ENCODE measurements at regions not wholly inside any gene's neighbourhood (a gene's known extent, or its start where the extent isn't known, plus 50 kb on each side); places are given as distances from the start of the nearest gene placed in this dataset.

DNA sequence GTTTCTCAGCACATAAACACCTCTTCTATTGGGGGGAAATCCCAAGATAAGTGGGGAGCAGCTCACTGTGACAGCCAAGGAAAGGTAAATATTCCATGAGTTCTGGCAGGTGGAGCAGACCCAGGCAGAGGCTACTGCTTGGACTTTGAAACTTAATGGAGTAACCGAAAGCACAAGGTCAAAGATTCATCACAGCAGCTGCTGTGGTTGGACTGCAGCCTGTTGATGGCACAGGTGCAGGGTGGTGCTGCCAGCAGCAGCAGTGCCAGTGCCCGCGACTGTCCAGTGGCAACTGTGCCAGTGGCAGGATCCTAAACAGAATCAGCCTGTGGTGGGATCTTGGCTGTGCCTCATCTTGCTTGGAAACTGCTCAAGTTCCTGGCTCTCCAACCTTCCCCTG is 81.4 kb upstream of the ARID2 start:
- WGBS, 2 experiments (ENCODE audit: insufficient coverage in 2 of 2): 81 to 82% methylated on average over 3 of the region's 3 CpGs
- Histone ChIP-seq H3K36me3 (ENCODE audit: control insufficient read depth, insufficient read depth, low read length) (no peaks in the 10 kb centered on the region), H3K9me3 (ENCODE audit: control insufficient read depth, low read length) (no peaks in the 10 kb centered on the region), H3K27ac (ENCODE audit: low read depth, low read length, severe bottlenecking) (no peak overlapping the region), H3K4me1 (ENCODE audit: control insufficient read depth, insufficient read depth, low read length, poor library complexity, severe bottlenecking) (no peaks in the 10 kb centered on the region), H3K4me3 (ENCODE audit: extremely low read depth, insufficient read depth, low read length, poor library complexity, severe bottlenecking) (no peak overlapping the region)

DNA sequence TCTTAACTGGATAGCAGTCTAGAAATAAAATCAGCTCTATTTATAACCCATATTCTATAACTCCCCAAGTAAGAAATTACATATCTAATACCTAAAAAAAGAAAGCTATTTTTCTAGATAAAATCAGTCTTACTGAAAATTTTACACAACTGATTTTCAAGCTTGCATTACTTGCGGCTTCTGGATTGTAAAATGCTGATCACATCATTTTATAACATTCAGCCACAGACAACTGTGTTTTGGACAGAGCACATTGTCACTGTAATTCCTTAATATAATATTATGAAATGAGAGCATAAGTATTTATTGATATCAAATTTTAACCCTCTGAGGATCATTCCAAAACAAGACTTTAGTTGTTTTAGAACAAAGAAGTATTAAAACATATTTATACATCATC is 78.5 kb upstream of the ARID2 start:
- no CpG with 5 or more reads among the region's 1 CpG for WGBS, 2 experiments (ENCODE audit: insufficient coverage in 2 of 2)
- H3K27ac ChIP-seq (ENCODE audit: low read depth, low read length, severe bottlenecking): no peak overlapping the region
- no peaks in the 10 kb centered on the region for H3K36me3 ChIP-seq (ENCODE audit: control insufficient read depth, insufficient read depth, low read length)
- no peak overlapping the region for H3K4me3 ChIP-seq (ENCODE audit: extremely low read depth, insufficient read depth, low read length, poor library complexity, severe bottlenecking)
- H3K9me3 ChIP-seq (ENCODE audit: control insufficient read depth, low read length): no peaks in the 10 kb centered on the region
- H3K4me1 ChIP-seq (ENCODE audit: control insufficient read depth, insufficient read depth, low read length, poor library complexity, severe bottlenecking): no peaks in the 10 kb centered on the region

DNA sequence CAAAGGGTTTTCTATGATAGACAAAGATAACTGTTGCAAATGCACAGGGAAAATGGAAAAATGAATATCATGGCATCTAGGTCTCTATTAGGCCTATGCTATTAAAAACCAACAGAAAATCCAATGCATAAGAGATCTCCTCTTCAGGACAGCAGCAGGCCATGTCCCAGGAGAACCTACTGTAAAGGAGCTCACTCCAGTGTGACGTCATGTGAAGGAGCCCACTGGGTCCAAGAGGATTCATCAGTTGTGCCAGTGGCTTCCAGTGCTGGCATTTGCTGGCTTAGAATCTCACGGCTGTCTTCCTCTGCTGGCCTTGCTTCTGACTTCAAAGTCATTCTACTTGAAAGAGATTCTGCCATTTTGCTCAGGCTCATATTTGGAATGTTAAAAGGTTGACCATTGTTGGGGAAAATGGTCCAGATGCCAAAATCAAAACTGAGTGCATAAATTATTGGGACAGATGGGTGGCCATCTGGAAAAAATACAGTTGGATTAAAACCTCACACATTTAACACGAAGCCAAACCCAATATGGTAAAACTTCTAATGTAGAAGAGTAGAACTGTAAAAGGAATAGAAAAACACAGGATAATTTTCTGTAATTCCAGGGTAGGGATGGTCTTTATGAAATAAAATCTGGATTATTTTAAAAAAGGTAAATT is 75.4 kb upstream of the ARID2 start:
- 91 to 94% methylated on average over 1 to 2 of the region's 3 CpGs for WGBS, 2 experiments (ENCODE audit: insufficient coverage in 2 of 2)
- Histone ChIP-seq H3K27ac (ENCODE audit: low read depth, low read length, severe bottlenecking) (no peak overlapping the region), H3K4me3 (ENCODE audit: extremely low read depth, insufficient read depth, low read length, poor library complexity, severe bottlenecking) (no peak overlapping the region), H3K9me3 (ENCODE audit: control insufficient read depth, low read length) (no peaks in the 10 kb centered on the region), H3K36me3 (ENCODE audit: control insufficient read depth, insufficient read depth, low read length) (no peaks in the 10 kb centered on the region), H3K4me1 (ENCODE audit: control insufficient read depth, insufficient read depth, low read length, poor library complexity, severe bottlenecking) (no peaks in the 10 kb centered on the region)

DNA sequence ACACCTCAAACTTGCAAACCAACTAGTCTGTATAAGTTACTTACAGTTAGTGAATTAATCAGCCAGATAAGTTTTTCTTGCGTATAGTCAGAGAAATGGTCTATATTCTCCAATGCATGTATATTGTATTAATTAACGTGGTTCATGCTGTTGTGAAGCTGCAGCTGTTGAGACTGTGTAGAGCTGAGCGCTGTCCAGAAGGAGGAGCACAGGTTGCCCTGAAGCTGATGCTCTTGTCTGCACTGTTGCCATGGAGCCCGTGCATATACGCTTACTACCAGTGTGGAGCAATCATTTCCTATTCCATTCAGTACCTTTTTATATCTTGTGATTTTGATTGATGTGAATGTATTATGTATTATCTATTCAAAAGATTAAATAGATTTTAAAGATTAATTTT is 74.3 kb upstream of the ARID2 start:
- no peaks in the 10 kb centered on the region for H3K9me3 ChIP-seq (ENCODE audit: control insufficient read depth, low read length)
- WGBS, 2 experiments (ENCODE audit: insufficient coverage in 2 of 2): 75 to 97% methylated on average over 1 to 3 of the region's 5 CpGs
- H3K4me3 ChIP-seq (ENCODE audit: extremely low read depth, insufficient read depth, low read length, poor library complexity, severe bottlenecking): no peak overlapping the region
- no peak overlapping the region for H3K27ac ChIP-seq (ENCODE audit: low read depth, low read length, severe bottlenecking)
- H3K36me3 ChIP-seq (ENCODE audit: control insufficient read depth, insufficient read depth, low read length): no peaks in the 10 kb centered on the region
- H3K4me1 ChIP-seq (ENCODE audit: control insufficient read depth, insufficient read depth, low read length, poor library complexity, severe bottlenecking): no peaks in the 10 kb centered on the region

DNA sequence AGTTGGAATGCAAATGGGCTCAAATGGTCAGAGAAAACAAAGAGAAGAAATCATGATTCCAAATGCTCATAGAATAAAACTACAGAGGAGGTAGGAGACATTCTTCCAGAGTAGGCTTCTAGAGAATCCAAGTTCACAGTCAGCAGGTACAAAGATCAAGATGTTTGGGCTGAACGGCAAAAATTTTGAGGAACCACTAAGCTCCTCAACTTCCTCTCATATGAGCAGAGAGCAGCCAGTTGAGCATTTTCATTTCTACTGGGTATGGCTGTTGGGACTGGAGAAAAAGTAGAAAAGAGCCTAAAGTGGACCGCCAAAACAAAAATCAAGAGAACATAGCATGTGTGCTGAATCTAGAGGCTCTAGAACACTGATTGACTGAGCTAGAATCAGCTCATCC is 73.8 kb upstream of the ARID2 start:
- H3K4me1 ChIP-seq (ENCODE audit: control insufficient read depth, insufficient read depth, low read length, poor library complexity, severe bottlenecking): no peaks in the 10 kb centered on the region
- no peaks in the 10 kb centered on the region for H3K9me3 ChIP-seq (ENCODE audit: control insufficient read depth, low read length)
- no peaks in the 10 kb centered on the region for H3K36me3 ChIP-seq (ENCODE audit: control insufficient read depth, insufficient read depth, low read length)
- no peak overlapping the region for H3K4me3 ChIP-seq (ENCODE audit: extremely low read depth, insufficient read depth, low read length, poor library complexity, severe bottlenecking)
- no peak overlapping the region for H3K27ac ChIP-seq (ENCODE audit: low read depth, low read length, severe bottlenecking)
- 83 to 93% methylated on average over 1 to 2 of the region's 2 CpGs for WGBS, 2 experiments (ENCODE audit: insufficient coverage in 2 of 2)

DNA sequence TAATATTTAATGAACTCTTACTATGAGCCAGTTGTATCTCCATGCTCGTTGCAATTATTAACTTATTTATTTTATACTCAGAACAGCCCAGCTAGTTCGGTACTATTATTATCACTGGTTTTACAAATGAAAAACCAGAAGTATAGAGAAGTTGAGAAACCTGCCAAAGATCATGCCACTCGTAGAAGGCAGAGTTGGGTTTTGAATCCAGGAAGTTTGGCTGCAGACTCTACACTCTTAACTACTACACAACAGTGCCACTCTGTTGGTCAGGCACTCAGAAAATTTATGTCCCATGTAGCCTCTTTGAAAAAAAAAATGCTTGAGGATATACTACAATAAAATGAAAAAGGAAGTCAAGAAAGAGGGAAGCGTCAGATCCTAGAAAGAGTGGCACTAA is 71.5 kb upstream of the ARID2 start:
- no peaks in the 10 kb centered on the region for H3K9me3 ChIP-seq (ENCODE audit: control insufficient read depth, low read length)
- no peak overlapping the region for H3K4me3 ChIP-seq (ENCODE audit: extremely low read depth, insufficient read depth, low read length, poor library complexity, severe bottlenecking)
- no peak overlapping the region for H3K27ac ChIP-seq (ENCODE audit: low read depth, low read length, severe bottlenecking)
- H3K4me1 ChIP-seq (ENCODE audit: control insufficient read depth, insufficient read depth, low read length, poor library complexity, severe bottlenecking): no peaks in the 10 kb centered on the region
- 83 to 92% methylated on average over 1 to 2 of the region's 4 CpGs for WGBS, 2 experiments (ENCODE audit: insufficient coverage in 2 of 2)
- no peaks in the 10 kb centered on the region for H3K36me3 ChIP-seq (ENCODE audit: control insufficient read depth, insufficient read depth, low read length)

DNA sequence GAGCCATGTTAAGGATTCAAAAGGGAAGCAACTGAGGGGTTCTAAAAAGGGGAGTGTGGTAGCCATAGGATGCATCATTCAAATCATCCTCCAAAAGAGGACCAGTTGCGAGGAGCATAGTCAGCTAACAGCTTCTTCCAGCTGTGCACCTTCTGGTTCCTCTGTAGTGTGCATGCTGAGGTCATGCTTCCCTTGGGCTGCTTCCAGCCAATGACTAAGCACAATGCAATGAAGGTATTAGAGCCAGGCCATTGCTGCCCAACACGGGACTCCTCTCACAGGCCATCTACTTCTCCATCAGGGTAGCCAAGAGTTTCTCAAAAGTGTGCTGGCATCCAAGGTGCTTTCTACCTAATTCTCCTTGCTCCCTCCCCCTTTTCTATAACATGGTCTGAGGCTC is 69.2 kb upstream of the ARID2 start:
- Histone ChIP-seq H3K27ac (ENCODE audit: low read depth, low read length, severe bottlenecking) (no peak overlapping the region), H3K9me3 (ENCODE audit: control insufficient read depth, low read length) (no peaks in the 10 kb centered on the region), H3K4me3 (ENCODE audit: extremely low read depth, insufficient read depth, low read length, poor library complexity, severe bottlenecking) (no peak overlapping the region), H3K36me3 (ENCODE audit: control insufficient read depth, insufficient read depth, low read length) (no peaks in the 10 kb centered on the region), H3K4me1 (ENCODE audit: control insufficient read depth, insufficient read depth, low read length, poor library complexity, severe bottlenecking) (no peaks in the 10 kb centered on the region)
- WGBS, 2 experiments (ENCODE audit: insufficient coverage in 2 of 2): 67 to 90% methylated on average over 1 to 2 of the region's 2 CpGs

DNA sequence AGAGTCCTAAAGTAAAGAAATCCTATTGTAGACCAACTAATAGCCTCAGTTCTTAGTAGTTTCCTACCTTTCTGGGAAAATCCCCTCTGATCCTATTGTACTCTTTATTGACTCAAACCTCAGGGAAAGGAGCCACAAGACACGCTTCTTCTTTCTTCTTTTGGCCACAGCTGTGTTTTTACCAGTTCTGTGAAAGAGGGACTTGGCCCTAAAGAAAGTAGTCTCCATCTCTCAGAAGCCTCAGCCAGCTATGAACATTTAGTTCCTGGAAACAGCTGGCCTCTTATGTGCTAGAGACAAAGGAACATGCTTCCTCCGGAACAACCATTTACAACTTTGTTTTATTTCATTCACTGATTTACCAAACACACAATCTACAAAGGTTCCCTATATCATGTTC is 66.1 kb upstream of the ARID2 start:
- H3K4me1 ChIP-seq (ENCODE audit: control insufficient read depth, insufficient read depth, low read length, poor library complexity, severe bottlenecking): no peaks in the 10 kb centered on the region
- WGBS, 2 experiments (ENCODE audit: insufficient coverage in 2 of 2): 83% methylated on average over 1 of the region's 2 CpGs; no CpG with 5 or more reads in 1 of the 2 experiments
- H3K27ac ChIP-seq (ENCODE audit: low read depth, low read length, severe bottlenecking): no peak overlapping the region
- no peaks in the 10 kb centered on the region for H3K36me3 ChIP-seq (ENCODE audit: control insufficient read depth, insufficient read depth, low read length)
- H3K4me3 ChIP-seq (ENCODE audit: extremely low read depth, insufficient read depth, low read length, poor library complexity, severe bottlenecking): no peak overlapping the region
- H3K9me3 ChIP-seq (ENCODE audit: control insufficient read depth, low read length): no peaks in the 10 kb centered on the region

DNA sequence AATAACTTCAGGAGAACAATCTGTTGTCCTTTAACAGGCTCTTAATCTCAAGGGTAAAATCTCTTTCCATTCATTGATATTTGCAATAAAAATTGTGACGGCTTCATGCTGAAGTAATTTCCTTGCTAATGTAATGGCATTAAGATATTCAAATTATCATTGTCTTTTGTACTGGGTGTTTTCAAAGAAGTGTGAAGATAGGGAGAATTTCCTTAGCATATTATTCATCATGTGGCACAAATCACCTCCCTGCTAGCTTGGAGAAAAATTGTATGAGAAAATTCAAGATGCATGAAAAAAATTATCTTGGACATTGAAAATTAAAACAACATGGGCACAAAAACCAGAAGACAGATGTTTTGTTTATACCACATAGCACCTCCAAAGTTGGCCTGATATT is 63.6 kb upstream of the ARID2 start:
- no CpG with 5 or more reads among the region's 1 CpG for WGBS, 2 experiments (ENCODE audit: insufficient coverage in 2 of 2)
- H3K4me3 ChIP-seq (ENCODE audit: extremely low read depth, insufficient read depth, low read length, poor library complexity, severe bottlenecking): no peak overlapping the region
- H3K36me3 ChIP-seq (ENCODE audit: control insufficient read depth, insufficient read depth, low read length): no peaks in the 10 kb centered on the region
- H3K27ac ChIP-seq (ENCODE audit: low read depth, low read length, severe bottlenecking): no peak overlapping the region
- H3K4me1 ChIP-seq (ENCODE audit: control insufficient read depth, insufficient read depth, low read length, poor library complexity, severe bottlenecking): no peaks in the 10 kb centered on the region
- no peaks in the 10 kb centered on the region for H3K9me3 ChIP-seq (ENCODE audit: control insufficient read depth, low read length)

DNA sequence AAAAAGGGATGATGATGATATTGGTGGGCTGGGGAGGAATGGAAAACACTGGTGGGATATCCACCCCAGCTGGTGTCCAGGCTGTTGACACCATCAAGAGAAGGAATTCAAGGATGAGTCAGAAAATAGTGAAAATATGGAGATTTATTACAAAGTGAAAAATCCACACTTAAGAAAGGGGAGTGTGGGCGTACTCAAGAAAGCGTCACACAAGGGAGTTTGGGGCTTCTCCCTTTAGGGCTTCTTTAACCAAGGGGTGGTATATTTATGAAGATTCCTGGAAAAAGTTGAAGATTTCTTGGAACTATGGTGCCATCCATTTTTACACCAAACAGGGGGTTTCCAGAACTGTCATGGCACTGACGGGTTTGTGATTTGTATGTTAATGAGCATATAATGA is 63.1 kb upstream of the ARID2 start:
- Histone ChIP-seq H3K27ac (ENCODE audit: low read depth, low read length, severe bottlenecking) (no peak overlapping the region), H3K4me3 (ENCODE audit: extremely low read depth, insufficient read depth, low read length, poor library complexity, severe bottlenecking) (no peak overlapping the region), H3K4me1 (ENCODE audit: control insufficient read depth, insufficient read depth, low read length, poor library complexity, severe bottlenecking) (no peaks in the 10 kb centered on the region), H3K9me3 (ENCODE audit: control insufficient read depth, low read length) (no peaks in the 10 kb centered on the region), H3K36me3 (ENCODE audit: control insufficient read depth, insufficient read depth, low read length) (no peaks in the 10 kb centered on the region)
- WGBS, 2 experiments (ENCODE audit: insufficient coverage in 2 of 2): 80 to 100% methylated on average over 1 of the region's 3 CpGs

DNA sequence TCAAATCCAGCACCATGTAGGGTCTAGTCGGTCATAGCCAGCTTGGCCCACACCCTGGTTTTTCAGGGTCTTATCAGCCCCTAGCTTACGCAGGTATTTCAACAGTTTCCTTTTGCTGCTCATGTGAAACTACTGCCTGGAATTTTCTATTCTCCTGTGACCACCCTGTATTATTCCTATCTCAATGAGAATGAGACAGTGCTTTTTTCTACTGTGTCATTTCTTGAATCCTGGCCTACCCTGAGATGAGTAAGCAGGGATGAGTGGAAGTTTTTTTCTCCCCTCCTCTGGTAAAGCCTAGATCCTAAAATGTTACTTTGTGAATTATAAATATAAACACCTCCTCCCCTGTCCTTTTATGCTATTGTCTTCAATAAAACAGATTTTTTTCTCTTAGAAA is 62.7 kb upstream of the ARID2 start:
- Histone ChIP-seq H3K9me3 (ENCODE audit: control insufficient read depth, low read length) (no peaks in the 10 kb centered on the region), H3K4me1 (ENCODE audit: control insufficient read depth, insufficient read depth, low read length, poor library complexity, severe bottlenecking) (no peaks in the 10 kb centered on the region), H3K36me3 (ENCODE audit: control insufficient read depth, insufficient read depth, low read length) (no peaks in the 10 kb centered on the region), H3K4me3 (ENCODE audit: extremely low read depth, insufficient read depth, low read length, poor library complexity, severe bottlenecking) (no peak overlapping the region), H3K27ac (ENCODE audit: low read depth, low read length, severe bottlenecking) (no peak overlapping the region)
- 87 to 96% methylated on average over 2 of the region's 2 CpGs for WGBS, 2 experiments (ENCODE audit: insufficient coverage in 2 of 2)
